HG03060 (cell line): ENCODE measurements at regions not wholly inside any gene's neighbourhood (a gene's known extent, or its start where the extent isn't known, plus 50 kb on each side); places are given as distances from the start of the nearest gene placed in this dataset.

Experiments
- ATAC-seq: cut with Tn5 transposase; IDR thresholded peaks from one replicate; pipeline ENCODE4 v1.9.1; 2021; ENCODE audit warnings: low read depth, moderate number of reproducible peaks; ENCODE audit not compliant: unreplicated experiment

DNA sequence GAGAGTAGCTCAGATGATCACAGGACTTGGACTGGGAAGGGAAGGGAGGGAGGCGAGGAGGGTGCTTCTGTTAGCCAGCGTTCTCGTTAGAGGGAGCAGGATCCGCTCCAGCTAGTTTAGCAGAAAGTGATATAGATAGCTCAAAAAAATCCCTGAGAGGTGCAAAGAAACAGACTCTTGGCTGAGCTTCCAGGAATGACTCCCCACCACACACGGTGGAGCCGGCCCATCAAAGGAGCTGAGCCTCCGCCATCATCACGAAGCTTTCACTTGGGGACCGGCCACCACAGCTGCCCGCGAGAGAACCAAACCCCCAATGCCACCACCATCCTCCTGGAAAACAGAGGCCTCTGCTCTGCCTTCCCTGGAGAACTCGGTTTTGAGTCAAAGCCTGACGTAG lies 124.6 kb upstream of the BCL2L14 start:
- ATAC-seq, result no peak

- no peak for ATAC-seq
These were observed 123.5 kb upstream of the BCL2L14 start for GRCh38 chr12:11947213-11947612.

DNA sequence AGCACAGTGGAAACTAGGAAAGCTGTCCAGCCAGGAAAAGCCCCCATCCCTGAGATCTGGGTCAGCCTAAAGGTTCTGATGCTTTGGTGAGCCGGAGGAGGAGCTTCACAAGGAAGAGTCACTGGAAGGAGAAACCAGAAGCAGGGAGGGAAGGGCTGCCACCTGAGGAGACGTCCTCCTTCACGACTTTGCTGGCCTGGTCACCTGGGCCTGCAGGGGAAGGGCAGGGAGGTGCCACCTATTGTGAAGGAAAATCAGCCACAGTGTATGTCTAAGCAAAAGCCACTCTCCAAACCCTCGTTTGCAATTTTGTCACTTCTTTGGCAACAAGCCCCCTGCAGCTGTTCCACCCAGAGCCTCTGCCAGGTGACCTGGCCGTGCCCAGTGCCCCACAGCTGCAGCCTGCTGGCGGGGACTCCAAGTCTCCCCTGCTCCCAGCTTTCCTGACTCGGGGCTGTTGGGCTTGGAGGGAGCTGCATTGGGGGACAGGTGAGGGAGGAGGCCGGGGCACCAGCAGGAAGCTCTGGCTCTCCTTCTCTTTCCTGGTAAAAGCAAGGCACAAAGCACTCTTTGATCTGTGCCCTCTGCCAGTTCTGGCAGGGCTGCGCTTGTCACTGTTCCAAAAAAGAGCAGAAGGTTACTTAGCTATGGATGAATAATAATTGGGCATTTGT lies 120.9 kb upstream of the BCL2L14 start:
- no peak for ATAC-seq

GRCh38 chr12:11951209-11951608 lies 119.5 kb upstream of the BCL2L14 start:
- no peak for ATAC-seq

GRCh38 chr12:11953523-11953922 lies 117.2 kb upstream of the BCL2L14 start:
- no peak for ATAC-seq

DNA sequence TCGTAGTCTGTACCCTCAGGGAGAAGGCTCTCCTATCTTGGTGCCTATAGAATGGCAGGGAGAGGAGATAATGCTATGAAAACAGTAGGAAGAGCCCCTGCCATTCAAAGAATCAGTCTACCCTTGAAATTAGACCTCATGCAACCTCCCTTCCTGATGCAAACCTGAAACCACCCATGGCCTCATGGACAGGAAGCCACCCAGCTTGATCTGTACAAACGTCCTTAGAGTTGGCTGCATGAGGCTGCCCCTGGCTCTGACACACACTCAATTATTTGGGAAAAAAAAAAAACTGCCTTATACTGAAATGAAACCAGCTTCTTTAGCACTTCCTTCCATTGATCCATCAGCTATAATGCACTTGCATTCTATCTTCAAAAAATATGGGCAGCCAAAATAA lies 116.6 kb upstream of the BCL2L14 start:
- no peak for ATAC-seq

DNA sequence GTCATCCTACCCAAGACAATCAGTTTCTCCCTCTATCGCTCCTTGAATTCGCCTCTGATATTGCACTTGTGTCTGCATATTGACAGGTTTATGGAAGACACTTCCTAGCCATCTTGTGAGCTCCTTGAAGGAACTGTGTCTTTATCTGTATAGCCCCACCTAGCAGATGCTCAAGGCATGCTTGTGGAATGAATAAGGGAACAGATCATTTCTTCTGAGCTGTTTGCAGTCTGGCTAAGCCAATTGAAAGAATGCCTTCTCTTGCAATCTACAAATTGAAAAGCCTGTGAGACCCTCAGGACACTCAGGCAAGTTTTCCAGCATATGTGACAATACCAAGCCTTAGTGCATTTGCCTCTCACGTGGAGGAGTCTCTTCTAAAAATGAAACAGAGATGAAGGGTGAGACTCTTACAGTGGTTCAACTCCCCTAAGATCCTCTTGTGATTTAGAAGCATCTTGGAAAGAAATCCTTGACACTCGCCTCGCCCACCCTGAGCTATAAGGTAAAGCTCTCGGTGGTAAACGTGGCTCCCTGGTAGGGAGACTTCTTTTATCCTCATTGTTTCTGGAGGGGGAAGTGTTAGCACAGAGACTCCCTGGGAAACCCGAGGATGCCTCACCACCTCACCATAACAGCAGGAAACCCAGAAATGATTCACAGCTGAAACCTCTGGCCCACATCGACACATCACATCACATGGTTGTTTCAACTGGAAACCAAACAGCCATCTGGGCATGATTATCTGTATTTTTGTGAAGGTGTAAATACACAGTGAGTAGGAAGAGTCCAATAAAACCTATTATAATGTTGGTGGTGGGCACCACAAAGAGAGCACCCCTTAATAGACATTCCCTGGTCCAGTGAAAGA lies 112.3 kb upstream of the BCL2L14 start:
- ATAC-seq, result no peak

DNA sequence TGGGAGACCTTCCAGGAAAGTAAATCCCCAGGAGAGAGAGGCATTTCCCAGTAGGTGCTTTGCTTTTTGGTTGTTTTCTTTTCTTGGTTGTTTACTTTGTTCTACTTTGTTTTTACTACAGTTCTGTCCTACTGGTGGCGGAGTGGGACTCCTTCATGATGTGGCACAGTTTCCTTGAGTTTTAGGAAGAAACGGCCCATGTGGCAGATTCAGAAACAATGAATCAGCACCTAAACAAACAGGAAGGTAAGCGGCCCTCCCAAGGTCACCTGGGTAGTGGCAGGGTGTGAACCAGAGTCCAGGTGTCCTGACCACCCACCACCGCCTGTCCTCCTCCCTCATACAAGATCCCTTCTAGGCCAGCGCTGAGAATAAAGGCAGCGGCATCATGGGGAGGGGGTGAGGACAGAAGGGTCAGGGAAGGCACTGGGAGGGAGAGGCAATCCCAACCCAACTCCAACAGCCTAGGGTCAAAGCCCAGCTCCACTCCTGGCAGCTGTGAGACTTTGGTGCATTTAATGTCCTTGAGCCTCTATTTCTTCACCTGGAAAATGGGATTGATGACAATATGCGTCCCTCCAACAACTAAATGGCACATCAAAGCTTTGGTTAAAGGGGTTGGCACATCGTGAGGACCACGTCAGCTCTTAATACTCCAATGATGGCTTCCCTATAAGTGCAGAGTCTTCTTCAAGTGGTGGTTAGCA lies 111.5 kb upstream of the BCL2L14 start:
- ATAC-seq, result no peak

DNA sequence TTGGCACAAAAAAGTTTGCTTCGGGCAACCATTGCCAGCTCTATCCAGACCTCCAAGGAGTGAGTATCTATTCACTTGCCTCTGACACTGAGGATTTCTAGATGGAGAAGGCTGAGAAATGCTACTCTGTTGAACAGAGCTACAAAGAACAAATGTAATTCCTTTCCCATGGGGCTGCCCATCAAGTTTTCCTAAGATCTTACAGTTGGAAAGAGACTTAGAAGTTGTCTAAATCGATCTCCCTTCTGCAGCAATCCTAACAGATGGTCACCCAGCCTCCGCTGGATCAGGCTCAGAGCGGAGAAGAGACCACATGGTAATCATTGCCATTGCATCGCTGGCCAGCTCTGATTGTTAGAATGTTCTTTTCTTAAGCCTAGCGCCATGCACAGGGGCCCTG lies 110.1 kb upstream of the BCL2L14 start:
- no peak for ATAC-seq

DNA sequence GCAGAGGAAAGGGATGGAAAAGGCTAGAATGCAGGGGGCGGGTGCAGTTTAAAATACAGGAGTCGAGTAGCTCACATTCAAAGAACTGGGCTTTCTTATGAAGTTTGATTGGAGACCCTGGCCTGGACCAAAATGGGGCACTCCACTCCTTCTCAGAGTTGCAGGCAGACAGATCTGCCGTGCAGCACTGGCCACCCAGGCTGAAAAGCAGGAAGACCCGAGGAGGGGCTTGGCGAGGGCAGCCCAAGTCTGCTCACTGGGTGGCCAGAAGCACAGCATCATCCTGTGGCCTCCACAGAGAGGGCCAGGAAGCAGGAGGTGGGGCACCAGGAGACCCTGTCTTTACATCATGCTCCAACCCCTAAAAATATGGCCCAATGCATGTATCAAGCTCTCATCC lies 109.1 kb upstream of the BCL2L14 start:
- ATAC-seq, result no peak

DNA sequence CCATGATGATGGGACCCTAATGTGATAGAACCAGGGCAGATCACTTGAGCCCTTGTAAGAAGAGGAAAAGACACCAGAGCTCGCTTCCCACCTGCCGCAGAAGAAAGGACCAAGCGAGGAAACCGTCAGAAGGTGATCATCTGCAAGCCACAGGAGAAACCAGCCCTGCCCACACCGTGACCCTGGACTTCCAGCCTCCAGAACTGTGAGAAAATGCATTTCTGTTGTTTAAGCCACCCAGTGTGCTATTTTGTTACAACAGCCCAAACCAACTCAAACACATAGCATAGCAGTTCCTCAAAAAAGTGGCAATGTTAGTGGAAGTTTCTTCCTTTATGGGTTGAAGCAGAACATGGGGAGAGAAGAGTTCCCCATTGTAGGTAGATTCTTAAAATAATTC lies 107.9 kb upstream of the BCL2L14 start:
- no peak for ATAC-seq

GRCh38 chr12:11963841-11964471 lies 106.8 kb upstream of the BCL2L14 start:
- no peak for ATAC-seq

DNA sequence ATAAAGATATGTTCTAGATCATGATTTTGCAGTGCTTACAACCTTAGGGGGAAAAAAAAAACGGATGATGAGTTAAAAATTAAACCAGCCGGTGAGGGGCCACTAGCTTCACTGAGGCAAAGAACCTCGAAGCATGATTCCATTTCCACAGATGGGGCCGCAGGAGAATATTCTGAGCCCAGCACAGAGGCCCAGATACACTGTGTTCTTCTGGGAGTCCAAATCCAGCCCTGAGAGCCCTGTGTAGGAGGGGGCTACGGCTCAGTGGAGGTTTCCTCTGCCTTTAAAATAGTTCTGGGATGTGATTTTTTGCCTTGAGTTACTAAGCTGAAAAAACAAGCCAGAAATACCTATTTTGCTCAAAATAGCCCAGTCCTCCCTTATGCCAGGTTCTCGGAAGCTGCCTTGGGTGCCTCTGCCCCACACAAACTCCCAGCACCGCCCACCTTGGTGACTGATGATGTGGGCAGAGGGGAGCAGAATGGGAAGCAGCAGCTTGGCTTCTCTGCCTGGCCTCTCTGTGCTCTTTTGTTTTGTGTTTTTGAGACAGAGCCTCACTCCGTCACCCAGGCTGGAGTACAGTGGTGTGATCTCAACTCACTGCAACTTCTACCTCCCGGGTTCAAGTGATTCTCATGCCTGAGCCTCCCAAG lies 105.4 kb upstream of the BCL2L14 start:
- ATAC-seq, result no peak

DNA sequence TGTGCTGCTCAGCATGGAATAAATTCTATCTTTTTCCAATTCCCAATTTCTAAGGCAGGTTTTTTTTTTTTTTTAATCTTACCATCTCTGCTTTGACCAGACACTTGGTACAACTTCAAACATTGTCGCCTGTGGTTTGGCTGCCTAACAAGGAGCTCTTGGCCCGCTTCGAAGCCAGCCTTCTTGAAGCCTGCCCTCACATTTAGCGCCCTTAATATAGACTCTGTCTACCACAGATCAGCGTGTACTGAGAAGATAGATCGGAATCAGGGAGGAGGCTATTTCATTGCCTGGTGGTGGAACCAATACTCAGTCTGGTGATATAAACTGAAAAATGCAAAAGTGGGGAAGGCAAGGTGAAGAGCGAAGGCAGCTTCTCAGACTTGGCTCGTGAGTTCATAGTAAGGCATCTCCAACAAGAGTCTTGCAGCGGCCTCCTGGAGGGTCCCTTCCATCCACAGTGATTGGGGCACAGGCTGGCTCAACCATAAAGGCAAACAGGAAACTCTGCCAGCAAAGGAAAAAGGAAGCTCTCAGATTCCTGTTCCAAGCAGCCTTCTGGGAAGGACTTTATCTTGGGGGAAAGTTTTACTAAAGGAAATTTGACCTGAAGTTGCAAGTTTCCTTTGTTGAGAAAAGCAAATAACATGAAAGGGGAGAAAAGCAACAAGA lies 103.2 kb upstream of the BCL2L14 start:
- ATAC-seq, result no peak

- ATAC-seq, result no peak
These were observed 102.7 kb upstream of the BCL2L14 start for GRCh38 chr12:11968048-11968383.

GRCh38 chr12:11968516-11968915 lies 102.2 kb upstream of the BCL2L14 start:
- ATAC-seq, result no peak

DNA sequence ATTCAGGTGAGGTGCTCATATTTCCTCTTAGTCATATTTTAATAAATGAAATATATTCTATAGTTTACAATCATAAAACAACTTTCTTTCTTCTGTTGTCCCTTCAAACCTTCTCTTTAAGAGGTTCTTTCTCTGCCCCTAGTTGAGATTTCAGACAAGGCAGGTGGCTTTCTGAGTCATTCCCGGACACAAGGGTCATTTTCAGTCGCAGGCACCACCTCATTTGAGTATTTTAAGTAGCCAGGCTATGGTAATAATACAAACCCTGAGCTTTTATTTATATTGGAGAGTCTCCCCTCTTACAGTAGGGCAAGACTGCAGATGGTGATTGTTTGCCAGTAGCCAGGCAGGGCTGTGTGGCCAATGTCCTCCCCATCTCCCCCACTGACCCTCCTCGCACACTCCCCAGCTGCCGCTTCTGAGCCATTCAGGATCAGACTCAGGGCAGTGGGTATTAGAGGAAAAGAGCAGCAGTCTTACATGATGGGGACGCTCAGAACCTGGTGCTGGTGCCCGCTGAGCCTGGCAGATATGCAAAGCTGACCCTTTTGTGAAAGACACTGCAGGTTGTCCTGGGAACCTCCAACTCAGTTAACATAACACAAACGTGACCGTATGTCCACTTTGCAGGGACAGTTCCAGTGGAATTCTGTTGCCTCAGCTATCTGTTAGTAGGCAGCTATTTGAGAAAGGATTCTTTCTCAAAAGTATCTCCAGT lies 101.1 kb upstream of the BCL2L14 start:
- peak; percentile 67 for ATAC-seq

DNA sequence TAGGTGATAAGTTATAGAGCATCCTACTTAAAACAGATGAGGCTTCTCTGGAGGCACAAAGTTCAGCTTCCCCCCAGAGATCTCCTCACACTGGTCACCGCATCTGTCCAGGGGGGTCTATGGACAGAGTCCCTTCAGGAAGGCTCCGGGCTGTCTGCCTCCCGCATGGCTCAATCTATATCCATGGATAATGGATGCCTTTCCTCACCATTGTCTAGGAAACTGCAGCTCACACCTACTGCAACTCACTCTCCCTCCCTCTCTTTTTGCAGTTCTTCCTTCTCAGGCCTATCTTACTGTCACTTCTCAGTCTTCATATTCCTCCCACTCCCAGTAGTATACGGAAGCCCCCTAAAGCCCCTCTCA lies 100.6 kb upstream of the BCL2L14 start:
- ATAC-seq, result no peak

- ATAC-seq, result no peak
These were observed 97.3 kb upstream of the BCL2L14 start for GRCh38 chr12:11973396-11973795.

- no peak for ATAC-seq
These were observed 94.7 kb upstream of the BCL2L14 start for GRCh38 chr12:11976005-11976404.
